GM18511 (cell line): ENCODE measurements at regions not wholly inside any gene's neighbourhood (a gene's known extent, or its start where the extent isn't known, plus 50 kb on each side); places are given as distances from the start of the nearest gene placed in this dataset.
"Not testable (repeated sequence)": the region's sequence is repeated elsewhere in the genome, so short reads cannot be mapped to it uniquely, and the experiment has no call there.

Source experiments
- ATAC-seq: cut with Tn5 transposase; IDR thresholded peaks from one replicate; pipeline ENCODE4 v1.9.1; 2021; ENCODE audit warnings: mild to moderate bottlenecking, moderate library complexity; ENCODE audit not compliant: unreplicated experiment

GRCh38 chr13:83825676-83826075 lies 56.6 kb downstream of the SLITRK1 start:
- ATAC-seq: no peak

GRCh38 chr13:83824560-83824959 lies 57.7 kb downstream of the SLITRK1 start:
- ATAC-seq: no peak

- ATAC-seq: no peak
Measured at GRCh38 chr13:83824120-83824519, 58.2 kb downstream of the SLITRK1 start.

GRCh38 chr13:83819611-83820010 lies 62.7 kb downstream of the SLITRK1 start:
- ATAC-seq: no peak

GRCh38 chr13:83819156-83819555 lies 63.1 kb downstream of the SLITRK1 start:
- no peak for ATAC-seq

DNA sequence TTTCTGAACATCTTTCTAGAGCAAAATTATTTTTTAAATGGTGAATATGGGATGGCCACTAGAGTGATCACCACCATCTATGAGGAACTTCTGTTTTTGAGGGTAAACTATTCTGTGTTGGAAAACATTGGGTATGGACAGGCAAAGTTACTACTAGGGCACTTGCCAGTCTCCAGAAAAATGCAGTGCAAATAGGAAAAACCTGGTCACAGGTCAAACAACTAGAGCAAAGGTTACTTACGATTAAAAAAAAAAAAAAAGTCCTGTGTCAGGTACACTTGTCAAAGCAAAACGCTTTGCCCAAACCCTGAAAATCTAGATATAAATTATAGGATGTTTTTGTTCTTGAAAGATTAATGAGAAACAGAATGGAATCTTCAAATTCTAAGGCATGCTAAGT lies 66.2 kb downstream of the SLITRK1 start:
- ATAC-seq: no peak

DNA sequence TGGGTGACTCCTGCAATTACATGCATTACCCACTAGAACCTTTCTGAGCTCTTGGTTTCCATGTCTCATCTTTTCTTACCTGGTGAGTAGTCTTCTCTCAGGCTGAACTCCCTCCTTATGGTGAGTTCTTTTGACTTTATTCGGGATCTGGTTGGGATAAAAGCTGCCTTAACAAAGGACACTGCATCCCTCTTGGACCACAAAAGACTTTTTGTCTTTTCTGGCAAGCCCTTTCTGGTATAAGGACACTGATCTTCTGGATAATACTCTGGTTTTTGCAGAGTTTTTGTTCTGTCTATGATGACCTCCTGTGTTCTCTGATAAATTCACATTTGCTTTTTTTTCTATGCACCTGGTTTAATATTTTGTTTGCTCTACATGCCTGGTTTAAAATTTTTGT lies 66.7 kb downstream of the SLITRK1 start:
- no peak for ATAC-seq

GRCh38 chr13:83810136-83810535 lies 72.1 kb downstream of the SLITRK1 start:
- ATAC-seq: no peak

DNA sequence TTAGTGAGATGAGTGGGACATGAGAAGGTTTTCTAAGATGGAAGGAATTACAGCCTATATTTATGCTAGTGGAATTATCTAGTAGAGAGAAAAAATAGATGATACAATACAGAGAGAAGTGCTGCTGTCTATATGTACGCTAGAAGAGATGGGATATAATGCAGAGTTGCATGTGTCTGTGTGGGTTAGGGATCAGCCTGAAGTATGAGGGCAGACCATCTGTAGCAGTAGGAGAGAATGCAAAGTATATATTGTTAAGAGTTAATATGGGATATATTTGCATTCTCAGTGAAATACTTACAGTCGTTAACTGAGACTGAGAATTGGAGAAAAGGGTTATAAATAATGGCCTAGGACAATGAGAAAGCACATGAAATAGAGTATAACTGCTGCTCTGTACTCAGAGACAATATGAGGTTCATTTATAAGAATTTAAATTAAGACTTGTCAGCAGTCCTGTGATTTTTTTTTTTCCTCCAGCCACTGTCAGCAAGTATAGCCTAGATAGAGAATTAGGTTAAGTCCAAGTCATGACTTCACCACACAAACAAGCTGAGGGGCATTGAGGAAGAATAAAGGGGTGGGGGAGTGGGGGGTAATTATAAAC lies 77.8 kb downstream of the SLITRK1 start:
- ATAC-seq: no peak

DNA sequence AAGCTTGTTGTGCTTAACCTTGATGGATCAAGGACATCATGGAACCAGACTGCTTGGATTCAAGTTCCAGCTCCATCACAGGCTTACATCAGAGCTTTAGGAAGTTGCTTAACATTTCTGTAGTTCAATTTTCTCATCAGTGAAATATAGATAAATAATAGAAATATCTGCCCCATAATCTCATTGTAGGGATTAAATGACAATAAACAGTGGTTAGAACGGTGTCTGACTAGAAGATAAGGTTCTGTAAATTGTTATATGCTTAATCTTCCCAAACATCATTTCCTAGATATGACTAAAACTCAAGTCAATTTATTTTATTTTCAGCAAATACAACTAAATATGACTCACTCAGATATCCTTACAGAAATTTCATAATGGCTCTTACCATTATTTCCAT lies 83.5 kb downstream of the SLITRK1 start:
- no peak for ATAC-seq

DNA sequence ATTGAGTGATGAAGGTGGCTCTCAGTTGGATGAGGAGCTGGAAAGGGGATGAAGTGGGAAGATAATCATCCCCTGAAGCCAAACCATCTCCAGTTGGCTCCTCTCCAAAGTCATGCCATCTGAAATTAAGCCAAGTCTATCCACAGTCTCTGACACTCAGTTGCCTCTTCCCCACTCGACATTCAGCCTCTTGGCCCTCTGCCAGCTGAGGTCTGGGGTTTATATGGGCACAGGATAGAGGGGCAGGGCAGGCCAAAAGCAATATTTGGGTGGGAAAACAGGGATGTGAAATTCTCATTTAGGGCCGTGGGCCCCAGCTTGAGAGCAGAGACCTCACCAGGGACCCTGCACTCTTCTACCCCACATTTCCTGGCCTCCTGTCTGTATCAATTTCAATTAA lies 85.9 kb downstream of the SLITRK1 start:
- ATAC-seq: no peak

- no peak for ATAC-seq
Measured at GRCh38 chr13:83794583-83794982, 87.7 kb downstream of the SLITRK1 start.

GRCh38 chr13:83780227-83780626 lies 102.0 kb downstream of the SLITRK1 start:
- peak; percentile 56 for ATAC-seq

DNA sequence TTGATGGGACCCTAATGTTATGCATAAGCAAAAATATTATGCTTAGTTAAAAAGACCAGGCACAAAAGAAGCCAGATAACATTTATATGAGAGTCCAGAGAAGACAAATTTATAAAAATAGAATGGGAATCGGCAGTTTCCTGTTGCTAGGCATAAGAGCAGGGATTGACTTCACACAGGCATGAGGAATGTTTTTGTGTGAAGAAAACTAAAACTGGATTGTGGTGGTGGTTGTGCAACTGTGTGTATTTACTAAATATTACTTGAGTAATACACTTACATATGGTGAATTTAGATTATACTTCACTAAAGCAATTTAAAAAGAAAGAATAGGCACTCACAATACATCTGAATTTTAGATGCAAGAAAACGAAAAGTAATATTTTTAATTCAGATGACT lies 108.3 kb downstream of the SLITRK1 start:
- no peak for ATAC-seq

- ATAC-seq: no peak
Measured at GRCh38 chr13:83765796-83766195, 116.5 kb downstream of the SLITRK1 start.

DNA sequence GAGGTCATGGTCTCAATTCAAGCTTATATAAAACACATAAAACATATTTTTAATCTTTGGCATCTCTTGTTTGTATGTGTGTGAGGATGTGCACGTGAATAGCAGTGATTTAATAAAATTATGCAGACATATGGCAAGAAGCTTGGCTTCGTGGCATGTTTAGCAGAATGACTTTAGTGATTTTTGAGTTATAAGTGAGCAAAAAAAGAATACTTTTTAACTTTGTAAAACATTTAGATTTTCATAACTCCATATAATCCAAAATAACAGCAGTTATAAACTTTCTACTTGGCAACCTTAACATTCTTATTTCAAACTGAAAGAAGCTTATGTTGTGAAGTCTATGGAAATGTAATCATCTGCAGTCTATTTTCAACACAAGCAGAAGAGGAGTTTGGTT lies 120.6 kb downstream of the SLITRK1 start:
- ATAC-seq: no peak

DNA sequence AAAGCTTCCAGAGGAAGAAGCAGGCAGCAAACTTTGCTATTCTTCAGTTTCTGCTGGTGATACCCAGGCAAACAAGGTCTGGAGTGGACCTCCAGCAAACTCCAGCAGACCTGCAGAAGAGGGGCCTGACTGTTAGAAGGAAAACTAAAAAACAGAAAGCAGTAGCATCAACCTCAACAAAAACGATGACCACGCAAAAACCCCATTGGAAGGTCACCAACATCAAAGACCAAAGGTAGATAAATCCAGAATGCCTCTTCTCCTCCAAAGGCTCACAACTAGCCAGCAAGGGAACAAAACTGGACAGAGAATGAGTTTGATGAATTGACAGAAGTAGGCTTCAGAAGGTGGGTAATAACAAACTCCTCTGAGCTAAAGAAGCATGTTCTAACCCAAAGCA lies 127.1 kb downstream of the SLITRK1 start:
- ATAC-seq: not testable (repeated sequence)

DNA sequence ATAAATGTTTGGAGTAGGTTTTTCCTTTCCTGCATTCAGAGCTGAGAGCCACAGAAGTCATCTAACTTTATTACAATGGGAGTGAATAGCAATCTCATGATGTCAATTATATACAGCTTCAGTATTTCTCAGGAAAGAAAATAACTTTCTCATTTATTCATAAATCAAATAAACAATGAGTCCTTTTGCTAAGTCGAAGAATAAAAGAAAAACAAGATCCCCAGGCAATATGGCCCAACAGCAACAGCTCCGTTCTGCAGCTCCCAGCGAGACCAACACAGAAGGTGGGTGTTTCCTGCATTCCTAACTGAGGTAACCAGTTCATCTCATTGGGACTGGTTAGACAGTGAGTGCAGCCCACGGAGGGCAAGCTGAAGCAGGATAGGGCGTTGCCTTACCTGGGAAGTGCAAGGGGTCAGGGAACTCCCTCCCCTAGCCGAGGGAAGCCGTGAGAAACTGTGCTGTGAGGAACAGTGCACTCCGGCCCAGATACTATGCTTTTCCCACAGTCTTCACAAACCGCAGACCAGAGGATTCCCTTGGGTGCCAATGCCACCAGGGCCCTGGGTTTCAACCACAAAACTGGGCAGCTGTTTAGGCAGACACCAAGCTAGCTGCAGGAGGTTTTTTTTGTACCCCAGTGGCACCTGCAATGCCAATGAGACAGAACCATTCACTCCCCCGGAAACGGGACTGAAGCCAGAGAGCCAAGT lies 128.2 kb downstream of the SLITRK1 start:
- no peak for ATAC-seq

DNA sequence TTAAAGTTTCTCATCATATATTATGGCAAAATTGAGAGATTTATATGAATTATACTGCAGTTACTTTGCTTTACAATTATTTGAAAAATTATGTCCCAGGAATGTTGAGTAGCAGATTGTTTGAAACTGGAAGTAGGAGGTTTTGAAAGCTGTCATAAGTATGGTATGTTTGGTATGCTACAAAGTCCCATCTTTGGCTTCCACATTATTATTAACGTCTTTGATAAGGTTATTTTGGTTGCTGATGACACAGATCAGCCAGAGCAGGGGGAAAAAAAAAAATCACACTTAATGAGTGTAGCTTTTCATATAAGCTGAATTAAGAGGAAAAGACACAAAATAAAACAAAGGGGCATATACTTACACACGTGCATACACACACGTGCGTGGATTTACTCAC lies 130.1 kb downstream of the SLITRK1 start:
- no peak for ATAC-seq

DNA sequence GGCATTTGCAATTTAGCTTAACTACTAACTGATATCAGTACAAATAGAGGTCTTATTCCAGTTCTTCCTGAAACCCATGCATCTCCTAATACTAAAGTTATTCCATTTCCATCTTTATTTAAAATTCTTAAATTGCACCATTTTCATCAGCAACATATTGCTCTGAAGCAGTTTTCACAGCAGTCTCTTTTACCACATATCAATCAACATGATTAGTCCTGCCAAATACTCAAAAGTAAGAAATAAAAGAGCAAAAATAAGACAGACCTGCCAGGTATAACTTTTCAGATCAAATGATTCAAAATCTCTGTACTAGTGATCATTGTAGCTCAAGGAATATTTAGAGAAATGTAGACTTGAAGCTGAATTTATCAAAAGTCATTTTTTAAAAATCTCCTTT lies 141.7 kb downstream of the SLITRK1 start:
- no peak for ATAC-seq

- ATAC-seq: no peak
Measured at GRCh38 chr13:83738407-83738806, 143.9 kb downstream of the SLITRK1 start.

GRCh38 chr13:83733293-83733692 lies 149.0 kb downstream of the SLITRK1 start:
- no peak for ATAC-seq

DNA sequence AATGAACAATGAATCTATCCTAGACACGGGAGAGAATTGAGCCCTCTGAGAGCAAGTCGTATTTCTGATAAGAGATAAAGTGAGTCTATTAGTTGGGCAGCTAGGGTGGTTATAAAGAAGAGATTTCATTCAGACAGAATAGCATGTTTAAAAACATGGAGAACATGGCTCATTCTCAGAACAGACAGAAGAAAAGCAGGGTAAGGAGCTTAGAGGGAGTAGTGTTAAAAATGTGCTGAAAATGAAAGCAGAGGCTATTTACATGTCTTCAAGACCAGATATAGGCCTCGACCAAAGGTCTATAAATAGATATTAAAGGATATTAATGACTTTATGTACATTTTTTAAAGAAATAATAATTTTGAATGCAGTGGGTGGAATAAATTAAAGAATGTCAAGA lies 149.5 kb downstream of the SLITRK1 start:
- ATAC-seq: no peak
